HL-60 (cell line): ENCODE measurements at regions not wholly inside any gene's neighbourhood (a gene's known extent, or its start where the extent isn't known, plus 50 kb on each side); places are given as distances from the start of the nearest gene placed in this dataset.
"Not testable (repeated sequence)": the region's sequence is repeated elsewhere in the genome, so short reads cannot be mapped to it uniquely, and the experiment has no call there.

Experiments
- DNase-seq, 2 experiments: peaks; one replicate each; pipeline ENCODE4 v3.0.0-alpha.2; 2010 to 2020; ENCODE audit warnings: low read depth in 1 of 2, low spot score in 1 of 2
- H3K27ac ChIP-seq: fragments of 250-450 bp; sonication (Bioruptor Pico); replicated peaks from 2 replicates; pipeline ENCODE4 v1.5.1; 2020; ENCODE audit warnings: mild to moderate bottlenecking, moderate library complexity
- H3K27me3 ChIP-seq: fragments of 250-450 bp; sonication (Bioruptor Pico); 2 replicates; pipeline ENCODE4 v1.5.1; 2021; ENCODE audit warnings: mild to moderate bottlenecking, moderate library complexity; ENCODE audit not compliant: insufficient read depth, poor library complexity, severe bottlenecking
- H3K4me3 ChIP-seq: replicated peaks from 2 replicates; pipeline ENCODE4 v1.5.1; 2011; ENCODE audit warnings: mild to moderate bottlenecking, control low read depth, low read length; ENCODE audit not compliant: insufficient read depth
- CTCF ChIP-seq: IDR thresholded peaks from one replicate; pipeline ENCODE4 v1.5.1; 2011; ENCODE audit warnings: low read length, control low read depth, inconsistent platforms; ENCODE audit not compliant: insufficient read depth
- GABPA ChIP-seq: IDR thresholded peaks from 2 replicates; pipeline ENCODE4 v1.6.1; 2012; ENCODE audit warnings: low read depth
- POLR2AphosphoS5 ChIP-seq: IDR thresholded peaks from 2 replicates; pipeline ENCODE4 v1.6.1; 2012; ENCODE audit warnings: low read depth
- REST ChIP-seq: IDR thresholded peaks from 2 replicates; pipeline ENCODE4 v1.6.1; 2012; ENCODE audit warnings: low read depth; ENCODE audit not compliant: insufficient replicate concordance
- SPI1 ChIP-seq: IDR thresholded peaks from 2 replicates; pipeline ENCODE4 v1.6.1; 2012; ENCODE audit warnings: low read depth, mild to moderate bottlenecking, borderline replicate concordance

GRCh38 chr16:29323725-29324124, 82.8 kb downstream of the NPIPB11 start:
- not testable (repeated sequence) for H3K4me3 ChIP-seq, H3K27me3 ChIP-seq
- TF ChIP-seq POLR2AphosphoS5 (peak; percentile 52; the same call in 1 of the 2 replicates), REST (peak; percentile 59)
- peak; percentile 68 to 91 for DNase-seq
- peak overlapping the region; percentile 97 for H3K27ac ChIP-seq

- Histone ChIP-seq H3K4me3 (no peak overlapping the region), H3K27me3 (no peaks in the 10 kb centered on the region), H3K27ac (peak overlapping the region; percentile 21; the same call in 1 of the 2 replicates)
- DNase-seq = no peak
- TF ChIP-seq POLR2AphosphoS5 (no peak), GABPA (no peak), REST (no peak), SPI1 (no peak), CTCF (no peak)
Measured at GRCh38 chr16:29321585-29321984, 84.9 kb downstream of the NPIPB11 start.

GRCh38 chr16:29321000-29321393, 85.5 kb downstream of the NPIPB11 start:
- Histone ChIP-seq H3K27ac (peak overlapping the region; percentile 21; the same call in 1 of the 2 replicates), H3K4me3 (no peak overlapping the region), H3K27me3 (no peaks in the 10 kb centered on the region)
- no peak for DNase-seq
- TF ChIP-seq POLR2AphosphoS5 = no peak
- TF ChIP-seq GABPA = no peak
- TF ChIP-seq REST = no peak
- no peak for TF ChIP-seq CTCF
- no peak for TF ChIP-seq SPI1
